OCI-LY7 (cell line): ENCODE measurements at regions not wholly inside any gene's neighbourhood (a gene's known extent, or its start where the extent isn't known, plus 50 kb on each side); places are given as distances from the start of the nearest gene placed in this dataset.

ENCODE experiments used
- BruUV-seq: library from RNA; stranded (reverse); fragments of 400-500 nt; replicated peaks from 2 replicates; lab custom pipeline; 2021; lab: Mats Ljungman, UMichigan
- CTCF ChIA-PET: fragments of 300-600 bp; sonication (Branson Sonifier 250); formaldehyde crosslinking; loops from one replicate; lab custom pipeline; 2022; ENCODE audit warnings: antibody characterized with exemption; ENCODE audit not compliant: unreplicated experiment; lab: Charles Lee
- POLR2A ChIA-PET: fragments of 300-600 bp; sonication (Branson Sonifier 250); formaldehyde crosslinking; loops from one replicate; lab custom pipeline; 2022; ENCODE audit warnings: antibody characterized with exemption; lab: Charles Lee
- DNase-seq: peaks from one replicate; pipeline ENCODE4 v3.0.0-alpha.2; 2015; ENCODE audit warnings: low spot score
- H2AFZ ChIP-seq: fragments of 200-600 bp; sonication (generic), shearing (Covaris generic); 2 replicates; pipeline ENCODE4 v1.6.1; 2014; ENCODE audit warnings: mild to moderate bottlenecking, antibody characterized with exemption, low read length, moderate library complexity
- H3K27ac ChIP-seq: fragments of 200-600 bp; sonication (generic); 2 replicates; pipeline ENCODE4 v1.5.1; 2014; ENCODE audit warnings: mixed run types, low read depth, mild to moderate bottlenecking, moderate library complexity, low read length, inconsistent platforms; ENCODE audit not compliant: poor library complexity, severe bottlenecking
- H3K36me3 ChIP-seq: fragments of 200-600 bp; sonication (generic); 2 replicates; pipeline ENCODE4 v1.6.1; 2014; ENCODE audit warnings: mild to moderate bottlenecking, antibody characterized with exemption, low read length, moderate library complexity, mixed read lengths; ENCODE audit not compliant: insufficient read depth
- H3K4me1 ChIP-seq: fragments of 200-600 bp; sonication (generic); 2 replicates; pipeline ENCODE4 v1.5.1; 2014; ENCODE audit warnings: mild to moderate bottlenecking, low read length; ENCODE audit not compliant: insufficient read depth, poor library complexity, severe bottlenecking
- H3K4me2 ChIP-seq: fragments of 200-600 bp; sonication (generic); 2 replicates; pipeline ENCODE4 v1.6.1; 2014; ENCODE audit warnings: mild to moderate bottlenecking, low read length
- H3K4me3 ChIP-seq: fragments of 200-600 bp; sonication (generic); 2 replicates; pipeline ENCODE4 v1.5.1; 2014; ENCODE audit warnings: mild to moderate bottlenecking, low read depth, low read length; ENCODE audit not compliant: poor library complexity, severe bottlenecking
- H3K79me2 ChIP-seq: fragments of 200-600 bp; sonication (generic); 2 replicates; pipeline ENCODE4 v1.6.1; 2016; ENCODE audit warnings: low read depth, mild to moderate bottlenecking, low read length, moderate library complexity, mixed read lengths; ENCODE audit not compliant: insufficient read depth
- H3K9me2 ChIP-seq: fragments of 200-600 bp; sonication (generic); 2 replicates; pipeline ENCODE4 v1.6.1; 2016; ENCODE audit warnings: mild to moderate bottlenecking, low read length, mixed read lengths; ENCODE audit not compliant: insufficient read depth
- H3K9me3 ChIP-seq: fragments of 200-600 bp; sonication (generic); 2 replicates; pipeline ENCODE4 v1.6.1; 2014; ENCODE audit warnings: mild to moderate bottlenecking, mixed run types, low read length, mixed read lengths
- H4K20me1 ChIP-seq: fragments of 200-600 bp; sonication (generic); 2 replicates; pipeline ENCODE4 v1.6.1; 2014; ENCODE audit warnings: mild to moderate bottlenecking, antibody characterized with exemption, low read length, moderate library complexity, mixed read lengths; ENCODE audit not compliant: insufficient read depth
- EZH2phosphoT487 ChIP-seq: fragments of 200-600 bp; sonication (generic); IDR thresholded peaks from 2 replicates; pipeline ENCODE4 v1.6.1; 2018; ENCODE audit warnings: low read depth, borderline replicate concordance, mild to moderate bottlenecking, mixed run types, antibody characterized with exemption, low read length, moderate library complexity, mixed read lengths
- intact Hi-C: fragments of 100-400 bp; cut with micrococcal nuclease; formaldehyde crosslinking; loops from one replicate; pipeline ENCODE4 v1.10.0; 2022; ENCODE audit not compliant: unreplicated experiment
- TF ChIP-seq, protein P1 (sequence below): fragments of 200-600 bp; sonication (generic); conservative IDR thresholded peaks from 2 replicates; pipeline ENCODE4 v1.5.1; 2014; ENCODE audit warnings: mild to moderate bottlenecking, antibody characterized with exemption, low read length, moderate library complexity, mixed read lengths

DNA sequence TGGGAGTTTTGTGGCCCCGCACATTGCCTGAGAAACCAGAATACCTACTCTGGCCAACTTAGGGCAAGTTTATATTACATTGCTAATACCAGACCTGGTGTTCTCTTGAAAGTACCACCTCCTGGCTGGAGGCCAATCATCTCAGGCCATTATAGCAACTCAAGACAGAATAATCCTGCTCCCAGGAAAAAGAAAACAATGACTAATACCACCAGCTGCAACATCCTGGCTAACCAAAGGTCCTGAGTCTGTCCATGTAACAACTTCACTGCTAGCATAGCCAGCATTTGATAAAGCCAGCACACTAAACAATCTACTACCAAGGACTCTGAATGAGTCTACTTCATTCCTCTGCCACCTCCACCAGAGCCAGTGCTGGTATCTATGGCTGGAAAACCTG is 1298.7 kb upstream of the CNTN5 start:
- Histone ChIP-seq H3K27ac (no peak overlapping the region), H3K4me3 (no peak overlapping the region), H3K9me2 (no peaks in the 10 kb centered on the region), H2AFZ (no peak overlapping the region), H3K79me2 (no peaks in the 10 kb centered on the region), H3K4me1 (no peaks in the 10 kb centered on the region), H3K4me2 (no peak overlapping the region), H3K9me3 (no peaks in the 10 kb centered on the region), H4K20me1 (no peaks in the 10 kb centered on the region), H3K36me3 (no peaks in the 10 kb centered on the region)
- TF ChIP-seq, protein P1, sequence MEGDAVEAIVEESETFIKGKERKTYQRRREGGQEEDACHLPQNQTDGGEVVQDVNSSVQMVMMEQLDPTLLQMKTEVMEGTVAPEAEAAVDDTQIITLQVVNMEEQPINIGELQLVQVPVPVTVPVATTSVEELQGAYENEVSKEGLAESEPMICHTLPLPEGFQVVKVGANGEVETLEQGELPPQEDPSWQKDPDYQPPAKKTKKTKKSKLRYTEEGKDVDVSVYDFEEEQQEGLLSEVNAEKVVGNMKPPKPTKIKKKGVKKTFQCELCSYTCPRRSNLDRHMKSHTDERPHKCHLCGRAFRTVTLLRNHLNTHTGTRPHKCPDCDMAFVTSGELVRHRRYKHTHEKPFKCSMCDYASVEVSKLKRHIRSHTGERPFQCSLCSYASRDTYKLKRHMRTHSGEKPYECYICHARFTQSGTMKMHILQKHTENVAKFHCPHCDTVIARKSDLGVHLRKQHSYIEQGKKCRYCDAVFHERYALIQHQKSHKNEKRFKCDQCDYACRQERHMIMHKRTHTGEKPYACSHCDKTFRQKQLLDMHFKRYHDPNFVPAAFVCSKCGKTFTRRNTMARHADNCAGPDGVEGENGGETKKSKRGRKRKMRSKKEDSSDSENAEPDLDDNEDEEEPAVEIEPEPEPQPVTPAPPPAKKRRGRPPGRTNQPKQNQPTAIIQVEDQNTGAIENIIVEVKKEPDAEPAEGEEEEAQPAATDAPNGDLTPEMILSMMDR, result no peak
- no peak for TF ChIP-seq EZH2phosphoT487
- intact Hi-C loops, result no loop called here
- ChIA-PET POLR2A (no interaction called here), CTCF (no interaction called here)
- BruUV-seq, result no TSS peak
- DNase-seq, result no peak

DNA sequence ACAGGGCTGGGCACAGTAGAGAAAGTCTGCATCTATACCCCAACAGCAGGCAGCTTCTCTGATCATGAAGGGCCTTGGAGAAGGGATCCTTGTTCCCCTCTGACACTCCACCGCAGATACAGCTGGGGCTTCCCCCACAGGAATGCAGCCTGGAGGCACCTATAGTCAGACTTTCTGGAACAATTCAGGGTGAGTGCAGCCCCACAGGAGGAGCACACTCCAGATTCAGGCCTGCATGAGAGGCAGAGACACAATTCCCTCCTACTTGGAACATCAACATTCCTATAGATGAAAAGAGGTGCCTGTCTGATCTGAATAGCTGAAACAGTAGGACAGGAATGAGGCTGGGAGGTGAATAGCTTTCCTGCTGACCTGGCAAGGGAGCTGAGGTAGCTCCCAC is 1298.0 kb upstream of the CNTN5 start:
- Histone ChIP-seq H2AFZ (no peak overlapping the region), H4K20me1 (no peaks in the 10 kb centered on the region), H3K9me3 (no peaks in the 10 kb centered on the region), H3K4me1 (no peaks in the 10 kb centered on the region), H3K27ac (no peak overlapping the region), H3K79me2 (no peaks in the 10 kb centered on the region), H3K4me2 (no peak overlapping the region), H3K36me3 (no peaks in the 10 kb centered on the region), H3K4me3 (no peak overlapping the region), H3K9me2 (no peaks in the 10 kb centered on the region)
- ChIA-PET CTCF (no interaction called here), POLR2A (interaction anchor here (0.6 to 0.8 kb wide), 2 partner anchors 256 to 1332 kb away, joined by 3 to 4 read pairs; no protein-coding TSS in a partner anchor)
- DNase-seq, result no peak
- intact Hi-C loops, result no loop called here
- TF ChIP-seq EZH2phosphoT487, result no peak
- TF ChIP-seq, protein P1, result no peak
- BruUV-seq, result no TSS peak

DNA sequence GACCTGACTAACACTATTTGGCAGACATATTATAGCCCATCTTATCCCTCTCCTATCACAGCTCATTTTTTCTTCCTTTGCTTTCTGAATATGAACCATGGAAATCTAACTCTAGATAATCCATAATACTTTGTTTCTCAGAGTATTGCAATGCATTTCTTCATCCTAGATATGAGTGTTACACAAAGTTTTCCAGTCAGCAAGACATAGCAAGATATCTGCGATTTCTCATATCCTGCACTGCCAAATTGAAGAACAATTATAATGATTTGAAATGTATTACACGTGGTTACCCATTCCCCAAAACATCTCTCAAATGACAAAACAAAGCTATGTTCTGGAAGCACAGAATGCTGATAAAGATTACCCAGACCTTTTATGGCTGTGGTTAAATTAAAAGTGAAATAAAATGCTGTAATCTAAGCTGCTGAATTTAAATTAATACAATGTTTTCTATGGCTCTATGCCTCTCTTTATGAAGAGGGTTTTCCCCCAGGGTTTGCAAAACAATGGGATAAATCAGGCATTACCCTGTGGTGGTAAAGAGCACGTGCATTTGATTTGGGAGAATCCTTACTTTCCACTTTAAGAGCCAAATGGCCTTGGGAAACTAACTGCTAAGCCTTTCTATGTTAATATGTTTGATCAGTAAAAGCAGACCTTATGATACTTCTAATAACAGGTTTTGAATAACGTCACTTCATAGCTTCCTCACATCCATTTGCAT is 1291.0 kb upstream of the CNTN5 start:
- H4K20me1 ChIP-seq, result no peaks in the 10 kb centered on the region
- no peaks in the 10 kb centered on the region for H3K4me1 ChIP-seq
- DNase-seq, result no peak
- H3K27ac ChIP-seq, result no peak overlapping the region
- no peak overlapping the region for H2AFZ ChIP-seq
- H3K36me3 ChIP-seq, result no peaks in the 10 kb centered on the region
- no peaks in the 10 kb centered on the region for H3K9me3 ChIP-seq
- intact Hi-C loops, result no loop called here
- H3K9me2 ChIP-seq, result no peaks in the 10 kb centered on the region
- TF ChIP-seq, protein P1, result no peak
- no peak for TF ChIP-seq EZH2phosphoT487
- no TSS peak for BruUV-seq
- H3K79me2 ChIP-seq, result no peaks in the 10 kb centered on the region
- POLR2A ChIA-PET, result interaction anchor here (0.6 kb wide), 1 partner anchor 19 kb away, joined by 4 read pairs; no protein-coding TSS in a partner anchor
- H3K4me2 ChIP-seq, result no peak overlapping the region
- no peak overlapping the region for H3K4me3 ChIP-seq
- CTCF ChIA-PET, result no interaction called here
